Hepatocyte (in vitro differentiated cells): ENCODE measurements at regions not wholly inside any gene's neighbourhood (a gene's known extent, or its start where the extent isn't known, plus 50 kb on each side); places are given as distances from the start of the nearest gene placed in this dataset.

Experiments used
- EZH2 ChIP-seq: fragments of 200-600 bp; sonication (generic); IDR thresholded peaks from 2 replicates; pipeline ENCODE4 v1.6.1; 2016; ENCODE audit warnings: antibody characterized with exemption, mild to moderate bottlenecking, borderline replicate concordance
- EZH2phosphoT487 ChIP-seq: fragments of 200-600 bp; sonication (generic); IDR thresholded peaks from one replicate; pipeline ENCODE4 v1.6.1; 2018; ENCODE audit warnings: antibody characterized with exemption, mild to moderate bottlenecking, low read depth, moderate library complexity; ENCODE audit not compliant: unreplicated experiment, severe bottlenecking
- TF ChIP-seq, protein P1 (sequence below): fragments of 200-600 bp; sonication (generic); IDR thresholded peaks from 2 replicates; pipeline ENCODE4 v1.5.1; 2016; ENCODE audit warnings: antibody characterized with exemption, mild to moderate bottlenecking; ENCODE audit not compliant: poor library complexity

DNA sequence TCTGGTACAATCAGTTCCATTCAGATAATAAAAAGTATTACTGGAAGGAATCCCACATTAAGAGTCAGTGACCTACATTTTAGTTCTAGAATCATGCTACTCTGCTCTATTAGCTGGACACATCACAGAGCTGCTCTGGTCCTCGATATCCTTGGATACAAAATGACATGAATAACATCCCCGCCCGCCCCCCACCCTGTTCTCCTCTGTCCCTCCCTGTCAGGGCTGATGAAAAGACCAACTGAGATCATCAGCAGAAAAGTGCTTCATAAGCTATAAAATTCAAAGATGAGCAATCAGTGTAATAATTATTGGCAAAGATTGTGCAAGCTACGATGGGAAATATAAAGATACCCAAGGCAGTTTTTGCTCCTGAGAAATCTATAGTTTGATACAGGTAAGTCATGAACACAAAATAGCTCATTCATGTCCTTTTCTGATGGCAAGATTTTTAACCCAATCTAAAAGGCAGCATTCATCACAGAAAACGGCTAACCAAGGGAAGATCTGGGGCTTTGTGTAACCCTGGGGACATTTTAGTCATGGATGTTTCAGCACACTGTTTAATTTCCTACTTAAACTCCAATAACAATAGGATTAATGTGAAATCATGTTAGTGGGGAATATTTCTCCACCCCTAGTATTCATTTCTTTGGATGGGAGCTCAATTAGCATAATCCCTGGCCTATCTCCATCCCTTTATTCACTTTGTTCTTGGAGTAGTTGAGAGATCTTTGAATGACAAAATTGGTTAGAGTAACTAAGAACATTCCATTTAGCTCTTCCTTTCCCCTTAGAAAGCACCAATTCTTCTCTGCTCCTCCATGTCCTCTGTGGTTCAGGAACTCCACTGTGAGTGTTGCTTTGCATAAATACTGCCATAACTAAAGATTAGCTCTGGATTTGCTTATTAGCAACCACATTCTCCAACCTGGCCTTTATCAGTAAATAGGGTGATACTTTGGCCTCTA lies 459.4 kb upstream of the GRIA1 start:
- TF ChIP-seq, protein P1, sequence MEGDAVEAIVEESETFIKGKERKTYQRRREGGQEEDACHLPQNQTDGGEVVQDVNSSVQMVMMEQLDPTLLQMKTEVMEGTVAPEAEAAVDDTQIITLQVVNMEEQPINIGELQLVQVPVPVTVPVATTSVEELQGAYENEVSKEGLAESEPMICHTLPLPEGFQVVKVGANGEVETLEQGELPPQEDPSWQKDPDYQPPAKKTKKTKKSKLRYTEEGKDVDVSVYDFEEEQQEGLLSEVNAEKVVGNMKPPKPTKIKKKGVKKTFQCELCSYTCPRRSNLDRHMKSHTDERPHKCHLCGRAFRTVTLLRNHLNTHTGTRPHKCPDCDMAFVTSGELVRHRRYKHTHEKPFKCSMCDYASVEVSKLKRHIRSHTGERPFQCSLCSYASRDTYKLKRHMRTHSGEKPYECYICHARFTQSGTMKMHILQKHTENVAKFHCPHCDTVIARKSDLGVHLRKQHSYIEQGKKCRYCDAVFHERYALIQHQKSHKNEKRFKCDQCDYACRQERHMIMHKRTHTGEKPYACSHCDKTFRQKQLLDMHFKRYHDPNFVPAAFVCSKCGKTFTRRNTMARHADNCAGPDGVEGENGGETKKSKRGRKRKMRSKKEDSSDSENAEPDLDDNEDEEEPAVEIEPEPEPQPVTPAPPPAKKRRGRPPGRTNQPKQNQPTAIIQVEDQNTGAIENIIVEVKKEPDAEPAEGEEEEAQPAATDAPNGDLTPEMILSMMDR, result no peak
- TF ChIP-seq EZH2phosphoT487 (no peak), EZH2 (no peak)
